DOHH2 (cell line): ENCODE measurements at regions not wholly inside any gene's neighbourhood (a gene's known extent, or its start where the extent isn't known, plus 50 kb on each side); places are given as distances from the start of the nearest gene placed in this dataset.

Experiments used
- CTCF ChIP-seq: fragments of 200-600 bp; sonication (generic); IDR thresholded peaks from one replicate; pipeline ENCODE4 v1.5.1; 2014; ENCODE audit warnings: antibody characterized with exemption, mild to moderate bottlenecking, low read depth, low read length; ENCODE audit not compliant: poor library complexity, severe bottlenecking
- EZH2phosphoT487 ChIP-seq: fragments of 200-600 bp; sonication (generic); IDR thresholded peaks from 2 replicates; pipeline ENCODE4 v1.6.1; 2017; ENCODE audit warnings: borderline replicate concordance, mild to moderate bottlenecking, antibody characterized with exemption, low read length, moderate library complexity, mixed read lengths

GRCh38 chr10:33045421-33045820, 87.4 kb upstream of the ITGB1 start:
- TF ChIP-seq CTCF (no peak), EZH2phosphoT487 (no peak)
